ENCODE measurements at regions not wholly inside any gene's neighbourhood (a gene's known extent, or its start where the extent isn't known, plus 50 kb on each side); places are given as distances from the start of the nearest gene placed in this dataset.
"Not testable (repeated sequence)": the region's sequence is repeated elsewhere in the genome, so short reads cannot be mapped to it uniquely, and the experiment has no call there.

DNA sequence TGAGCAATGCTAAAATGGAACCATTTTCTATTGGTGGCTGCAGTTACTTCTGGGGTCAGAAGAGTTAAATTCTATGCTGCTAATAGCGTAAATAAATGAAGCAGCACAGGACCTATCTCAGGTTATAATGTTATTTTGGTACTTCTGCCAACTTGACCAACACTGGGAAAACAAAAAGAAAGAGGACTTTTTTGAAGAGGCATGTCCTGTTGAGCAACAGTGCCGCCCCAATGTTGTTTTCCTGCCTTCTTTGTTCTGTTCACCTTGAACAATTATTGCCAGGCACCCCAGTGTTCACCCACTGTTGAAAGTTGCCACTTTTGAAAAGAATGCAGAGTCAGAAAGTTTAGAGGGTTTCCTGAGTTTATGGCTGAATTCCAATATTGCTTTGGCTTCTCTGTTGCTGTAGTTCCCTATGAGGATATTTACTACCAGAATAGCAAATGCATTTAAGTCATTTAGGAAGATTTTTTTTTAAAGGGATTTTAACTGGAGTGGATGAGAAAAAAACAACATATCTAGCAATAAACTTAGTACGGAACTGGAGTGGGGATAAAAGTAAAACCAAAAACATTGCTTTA, 679.0 kb upstream of the DPPA4 start:
- no peak for DNase-seq

GRCh38 chr3:110017304-110017703, 680.0 kb upstream of the DPPA4 start:
- DNase-seq: no peak

GRCh38 chr3:110021659-110022058, 684.3 kb upstream of the DPPA4 start:
- no peak for DNase-seq

DNA sequence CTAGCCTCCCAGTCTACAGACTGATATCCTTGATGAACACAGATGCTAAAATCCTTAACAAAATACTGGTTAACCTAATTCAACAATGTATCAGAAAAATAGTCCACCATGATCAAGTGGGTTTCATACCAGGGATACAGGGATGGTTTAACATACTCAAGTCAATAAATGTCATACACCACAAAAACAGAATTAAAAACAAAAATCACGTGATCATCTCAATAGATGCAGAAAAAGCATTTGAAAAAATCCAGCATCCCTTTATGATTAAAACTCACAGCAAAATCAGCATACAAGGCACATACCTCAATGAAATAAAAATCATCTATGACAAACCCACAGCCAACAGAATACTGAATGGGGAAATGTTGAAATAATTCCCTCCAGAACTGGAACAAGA, 685.7 kb upstream of the DPPA4 start:
- not testable (repeated sequence) for DNase-seq

- no peak for DNase-seq
Observed at GRCh38 chr3:110026421-110026820, 689.1 kb upstream of the DPPA4 start.

DNA sequence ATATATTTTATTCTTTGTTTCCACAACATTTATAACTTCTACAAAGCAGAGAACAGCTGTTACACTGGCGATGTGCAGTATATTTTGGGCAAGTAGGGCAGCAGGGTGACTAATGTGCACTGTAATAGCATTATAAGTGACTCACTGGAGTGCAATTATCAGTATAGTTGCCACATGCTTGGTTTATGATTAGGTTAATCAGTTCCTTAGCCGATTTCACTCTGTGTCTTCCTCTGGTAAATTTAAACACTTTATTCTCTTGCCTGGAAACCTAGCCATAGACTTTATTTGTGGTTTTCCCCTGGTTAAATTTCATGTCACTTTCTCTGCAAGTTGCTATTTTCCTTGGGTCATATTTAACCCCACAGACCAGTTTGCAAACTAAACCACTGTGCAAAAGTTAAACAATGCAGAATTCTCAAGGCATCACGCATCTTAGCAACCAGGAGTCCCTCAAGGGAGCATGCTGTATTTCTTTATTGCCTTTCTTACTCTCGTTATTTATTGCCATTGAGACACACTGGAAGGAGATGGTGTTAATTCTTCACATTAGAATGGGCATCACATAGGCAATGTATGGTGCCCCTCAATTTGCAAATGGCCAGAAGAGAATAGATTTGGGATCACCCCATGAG, 690.2 kb upstream of the DPPA4 start:
- DNase-seq: no peak

- DNase-seq: no peak
Observed at GRCh38 chr3:110031975-110032374, 694.6 kb upstream of the DPPA4 start.

GRCh38 chr3:110059431-110059830, 722.1 kb upstream of the DPPA4 start:
- DNase-seq: no peak

DNA sequence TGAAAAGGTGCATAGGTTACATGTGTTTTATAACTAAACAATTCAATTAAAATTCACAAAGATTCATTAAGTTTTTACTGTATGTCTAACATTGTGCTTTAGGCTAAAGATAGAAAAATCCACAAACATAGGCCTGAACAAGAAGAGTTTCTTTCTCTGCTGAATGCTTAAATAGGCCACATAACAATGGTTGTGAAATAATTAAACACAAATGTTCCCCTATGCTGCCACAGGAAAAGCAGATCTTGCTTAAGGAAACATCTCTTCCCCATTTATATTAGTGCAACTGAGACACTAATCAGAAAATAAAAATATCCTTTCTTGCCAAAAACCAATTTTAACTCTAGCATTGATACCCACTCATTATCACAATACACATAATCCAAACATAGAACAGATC, 725.4 kb upstream of the DPPA4 start:
- no peak for DNase-seq

DNA sequence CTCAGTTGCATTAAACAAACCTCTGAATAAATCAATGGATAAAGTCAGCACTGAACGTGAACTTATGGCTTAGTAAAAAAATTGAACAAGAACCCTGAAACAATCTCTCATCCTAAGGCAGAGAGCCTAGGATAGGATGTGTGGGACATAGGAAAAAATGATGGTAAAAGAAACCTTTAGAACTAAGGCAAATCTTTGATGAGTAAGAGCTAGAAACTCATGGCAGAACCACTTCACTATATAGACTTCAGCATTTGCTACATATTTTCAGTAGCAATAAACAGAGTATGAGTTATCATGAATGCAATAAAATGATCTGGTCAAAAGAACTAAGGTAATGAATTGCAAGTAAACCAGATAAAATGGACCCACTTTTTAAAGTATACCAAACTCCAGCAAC, 725.8 kb upstream of the DPPA4 start:
- no peak for DNase-seq

- no peak for DNase-seq
Observed at GRCh38 chr3:110066206-110066605, 728.9 kb upstream of the DPPA4 start.

GRCh38 chr3:110067527-110067926, 730.2 kb upstream of the DPPA4 start:
- no peak for DNase-seq

GRCh38 chr3:110069761-110070160, 732.4 kb upstream of the DPPA4 start:
- no peak for DNase-seq

- no peak for DNase-seq
Observed at GRCh38 chr3:110070161-110070916, 733.0 kb upstream of the DPPA4 start.

DNA sequence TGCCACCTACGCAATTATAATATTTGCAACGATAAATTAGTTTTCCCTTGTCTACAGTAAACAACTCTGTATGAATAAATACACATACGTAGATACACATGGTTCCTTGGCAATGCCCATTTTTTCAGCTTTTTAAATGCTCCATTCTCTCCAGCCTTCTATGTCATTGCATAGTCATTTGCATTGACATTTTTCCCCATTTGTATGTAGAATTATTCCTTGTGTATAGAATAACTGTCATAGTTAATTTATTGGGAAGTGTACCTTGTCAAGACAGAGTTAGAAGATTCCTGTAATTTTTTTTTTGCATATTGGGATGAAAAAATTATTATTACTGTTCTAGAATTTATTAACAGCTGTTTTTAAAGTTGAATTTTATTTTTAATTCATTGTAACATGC, 736.7 kb upstream of the DPPA4 start:
- no peak for DNase-seq

- no peak for DNase-seq
Observed at GRCh38 chr3:110077093-110077492, 739.7 kb upstream of the DPPA4 start.

GRCh38 chr3:110093411-110093810, 756.1 kb upstream of the DPPA4 start:
- DNase-seq: no peak

DNA sequence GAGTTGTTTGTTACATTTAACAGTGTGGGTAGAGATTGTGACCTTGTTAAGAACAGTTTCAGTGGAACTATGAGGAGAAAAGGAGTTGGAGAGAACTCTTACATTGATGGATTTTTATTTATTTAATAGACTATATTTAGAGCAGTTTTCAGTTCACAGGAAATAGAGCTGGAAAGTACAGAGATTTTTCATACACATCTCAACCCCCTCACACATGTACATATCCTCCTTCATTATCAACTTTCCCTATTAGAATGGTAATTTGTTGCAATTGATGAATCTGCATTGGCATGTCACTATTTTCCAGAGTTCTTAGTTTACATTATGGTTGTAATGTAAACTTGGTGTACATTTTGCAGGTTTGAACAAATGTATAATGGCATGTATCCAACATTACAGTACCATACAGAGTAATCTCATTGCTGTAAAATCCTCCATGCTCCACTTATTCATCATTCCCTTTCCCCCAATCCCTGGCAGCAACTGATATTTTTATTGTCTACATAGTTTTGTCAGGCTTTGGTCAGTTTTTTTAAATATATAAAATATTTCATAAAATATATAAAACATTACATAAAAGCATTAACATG, 756.6 kb upstream of the DPPA4 start:
- no peak for DNase-seq

GRCh38 chr3:110099711-110100110, 762.4 kb upstream of the DPPA4 start:
- no peak for DNase-seq

DNA sequence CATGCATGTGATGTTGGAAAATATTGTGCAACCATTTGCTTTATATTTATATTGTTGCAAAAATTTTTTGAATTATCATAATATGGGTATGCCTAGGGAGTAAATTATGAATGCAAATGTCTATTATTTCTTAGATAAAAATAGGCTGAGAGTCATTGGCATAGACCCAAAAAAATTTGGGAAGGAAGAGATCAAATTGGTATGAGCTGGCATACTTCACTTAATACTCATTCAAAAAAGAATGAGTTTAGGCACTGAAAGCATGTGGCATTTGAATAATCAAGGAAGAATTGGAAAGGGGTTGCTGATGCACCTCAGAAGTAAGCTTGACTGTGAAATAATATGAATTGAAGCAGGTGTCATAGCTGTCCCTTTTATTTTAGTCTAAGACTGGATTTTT, 764.0 kb upstream of the DPPA4 start:
- no peak for DNase-seq

- no peak for DNase-seq
Observed at GRCh38 chr3:110106805-110107204, 769.5 kb upstream of the DPPA4 start.

- no peak for DNase-seq
Observed at GRCh38 chr3:110123946-110124345, 786.6 kb upstream of the DPPA4 start.

DNA sequence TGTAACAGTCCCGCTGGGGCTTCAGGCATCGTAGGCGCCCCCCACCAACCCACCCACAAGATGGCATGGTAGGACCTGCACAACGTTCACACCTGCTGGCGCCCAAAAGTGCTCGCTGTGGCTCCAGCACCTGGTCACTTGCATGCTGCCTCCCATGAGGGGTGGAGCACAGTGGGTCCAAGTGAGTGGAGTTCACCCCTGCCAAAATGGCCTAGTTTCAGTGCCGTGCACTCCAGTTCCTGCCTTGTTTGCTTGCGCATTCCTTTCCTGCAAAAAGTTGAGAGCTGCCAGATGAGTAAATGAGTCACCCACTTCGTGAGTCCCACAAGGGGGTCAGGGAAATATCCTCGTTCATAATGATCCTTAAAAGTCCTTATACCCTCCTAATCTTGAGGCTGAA, 788.7 kb upstream of the DPPA4 start:
- no peak for DNase-seq

DNA sequence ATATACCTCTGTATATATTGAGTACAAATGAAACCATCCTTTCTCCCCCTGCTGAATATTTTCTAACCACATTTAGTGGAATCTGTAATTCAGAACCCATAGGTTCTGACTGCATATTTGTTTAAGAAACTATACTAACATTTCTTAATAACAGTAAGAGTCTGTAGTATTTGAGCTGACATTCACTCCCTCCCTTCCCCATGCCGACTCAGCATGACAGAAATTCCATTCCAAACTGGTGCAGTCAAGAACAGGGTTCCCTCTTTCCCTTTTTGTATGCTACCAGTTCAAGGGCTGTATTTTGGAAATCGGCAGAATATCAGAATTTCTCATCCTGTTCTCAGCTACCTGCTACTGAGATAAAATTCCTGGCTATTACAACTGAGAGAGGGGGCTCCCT, 796.6 kb upstream of the DPPA4 start:
- no peak for DNase-seq

Measured in CD4-positive, alpha-beta T cell treated with Interferon alpha-2 for 1 hour (primary cell).